Lung (tissue), 11 donors: ENCODE measurements at regions not wholly inside any gene's neighbourhood (a gene's known extent, or its start where the extent isn't known, plus 50 kb on each side); places are given as distances from the start of the nearest gene placed in this dataset.

Experiments
- ATAC-seq: fragments of 200-7000 bp; cut with Tn5 transposase; one replicate; pipeline ENCODE4 v1.9.1; 2020; ENCODE audit warnings: moderate number of reproducible peaks; ENCODE audit not compliant: insufficient read depth, low FRiP score
- DNase-seq, 3 donors: peaks; one replicate each; pipeline ENCODE4 v3.0.0-alpha.2; 2013 to 2017
- H3K27ac ChIP-seq, 2 donors: one replicate each; pipeline ENCODE4 v1.5.1; 2013; ENCODE audit warnings: mild to moderate bottlenecking in 2 of 2, moderate library complexity in 2 of 2, control low read depth in 1 of 2, inconsistent platforms in 1 of 2, low read depth in 1 of 2, low read length in 1 of 2
- H3K27me3 ChIP-seq, 3 donors: one replicate each; pipeline ENCODE4 v1.5.1; 2013; ENCODE audit warnings: low read length in 2 of 3; ENCODE audit not compliant: control insufficient read depth in 3 of 3, insufficient read depth in 3 of 3
- H3K36me3 ChIP-seq, 4 donors: one replicate each; pipeline ENCODE4 v1.5.1; 2013; ENCODE audit warnings: low read length in 4 of 4, mild to moderate bottlenecking in 1 of 4, moderate library complexity in 1 of 4; ENCODE audit not compliant: control insufficient read depth in 4 of 4, insufficient read depth in 4 of 4
- H3K4me1 ChIP-seq, 5 donors: one replicate each; pipeline ENCODE4 v1.5.1; 2013; ENCODE audit warnings: low read length in 5 of 5, mild to moderate bottlenecking in 2 of 5, moderate library complexity in 1 of 5; ENCODE audit not compliant: control insufficient read depth in 5 of 5, insufficient read depth in 5 of 5
- H3K4me3 ChIP-seq: one replicate; pipeline ENCODE4 v1.5.1; 2013; ENCODE audit warnings: mild to moderate bottlenecking, control low read depth, moderate library complexity
- H3K9ac ChIP-seq, 2 donors: one replicate each; pipeline ENCODE4 v1.5.1; 2013; ENCODE audit warnings: low read length in 2 of 2, control low read depth in 1 of 2; ENCODE audit not compliant: insufficient read depth in 1 of 2
- H3K9me3 ChIP-seq, 4 donors: one replicate each; pipeline ENCODE4 v1.5.1; 2013; ENCODE audit warnings: low read length in 3 of 4, mild to moderate bottlenecking in 1 of 4, moderate library complexity in 1 of 4; ENCODE audit not compliant: control insufficient read depth in 4 of 4, insufficient read depth in 3 of 4
- whole genome bisulfite sequencing, 2 donors: extraction: QIAGEN DNeasy Blood & Tissue Kit; methylation state at CpG; one replicate each; pipeline ENCODE4 v1.1.7; 2013; 5-methylcytosine and 5-hydroxymethylcytosine counted together
- TF ChIP-seq, protein P1 (sequence below): IDR thresholded peaks from 2 replicates; pipeline ENCODE4 v1.5.1; 2012; ENCODE audit warnings: mild to moderate bottlenecking; ENCODE audit errors: control extremely low read depth, extremely low read depth
- donor health status: control.
- donor health status: control.
- donor health status: Bipolar disorder and iron deficiency.
- donor health status: healthy.
- donor health status: DM: yes; HTN: yes; CAD: no.

DNA sequence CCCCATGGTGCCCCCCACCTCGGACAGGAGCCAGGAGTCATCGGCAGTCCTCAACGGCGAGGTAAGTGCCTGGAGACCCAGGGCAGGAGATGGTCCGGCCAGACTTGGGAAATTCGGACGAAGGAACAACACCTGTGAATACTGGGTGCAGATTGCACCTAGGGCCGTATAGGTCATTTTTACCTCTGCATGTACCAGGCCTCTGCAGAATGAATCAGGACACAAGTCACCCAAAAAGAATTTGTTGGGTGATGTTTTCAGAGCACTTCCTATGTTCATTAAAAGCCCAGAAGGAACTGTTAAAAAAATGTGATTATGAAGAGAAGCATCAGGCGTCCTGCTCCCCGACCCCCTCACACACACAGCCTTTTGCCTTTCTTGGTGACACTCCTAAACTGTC is 93.9 kb downstream of the C11orf91 start:
- 85 to 88% methylated on average over 10 of the region's 10 CpGs for WGBS, 2 donors
- TF ChIP-seq, protein P1, sequence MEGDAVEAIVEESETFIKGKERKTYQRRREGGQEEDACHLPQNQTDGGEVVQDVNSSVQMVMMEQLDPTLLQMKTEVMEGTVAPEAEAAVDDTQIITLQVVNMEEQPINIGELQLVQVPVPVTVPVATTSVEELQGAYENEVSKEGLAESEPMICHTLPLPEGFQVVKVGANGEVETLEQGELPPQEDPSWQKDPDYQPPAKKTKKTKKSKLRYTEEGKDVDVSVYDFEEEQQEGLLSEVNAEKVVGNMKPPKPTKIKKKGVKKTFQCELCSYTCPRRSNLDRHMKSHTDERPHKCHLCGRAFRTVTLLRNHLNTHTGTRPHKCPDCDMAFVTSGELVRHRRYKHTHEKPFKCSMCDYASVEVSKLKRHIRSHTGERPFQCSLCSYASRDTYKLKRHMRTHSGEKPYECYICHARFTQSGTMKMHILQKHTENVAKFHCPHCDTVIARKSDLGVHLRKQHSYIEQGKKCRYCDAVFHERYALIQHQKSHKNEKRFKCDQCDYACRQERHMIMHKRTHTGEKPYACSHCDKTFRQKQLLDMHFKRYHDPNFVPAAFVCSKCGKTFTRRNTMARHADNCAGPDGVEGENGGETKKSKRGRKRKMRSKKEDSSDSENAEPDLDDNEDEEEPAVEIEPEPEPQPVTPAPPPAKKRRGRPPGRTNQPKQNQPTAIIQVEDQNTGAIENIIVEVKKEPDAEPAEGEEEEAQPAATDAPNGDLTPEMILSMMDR = no peak
- no peak overlapping the region for H3K27ac ChIP-seq
- H3K27me3 ChIP-seq = no peaks in the 10 kb centered on the region
- no peaks in the 10 kb centered on the region for H3K4me1 ChIP-seq
- H3K9me3 ChIP-seq = no peaks in the 10 kb centered on the region
- no peak overlapping the region for H3K9ac ChIP-seq
- no peak for ATAC-seq
- H3K4me3 ChIP-seq = no peak overlapping the region
- H3K36me3 ChIP-seq = no peaks in the 10 kb centered on the region
- DNase-seq = no peak

DNA sequence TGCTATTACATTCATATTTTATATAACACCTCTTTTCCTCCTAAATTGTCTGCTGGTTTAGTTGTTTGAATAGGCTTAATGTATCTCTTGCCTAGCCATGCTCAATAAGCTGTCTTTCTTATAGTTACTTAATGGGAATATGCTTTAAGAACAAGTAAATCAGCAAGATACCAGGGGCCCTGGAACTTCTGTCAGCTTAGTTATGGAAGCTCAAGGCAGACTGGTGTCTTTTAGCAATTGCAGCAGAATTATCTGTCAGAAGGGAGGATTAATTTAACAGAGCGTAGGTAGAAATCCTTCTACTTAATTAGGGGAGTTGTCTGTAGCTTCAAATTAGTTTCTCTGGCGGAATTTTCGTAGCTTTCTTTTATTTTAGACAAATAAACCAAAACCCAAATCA is 94.9 kb downstream of the C11orf91 start:
- TF ChIP-seq, protein P1 = no peak
- 91 to 96% methylated on average over 3 of the region's 3 CpGs for WGBS, 2 donors
- H3K4me1 ChIP-seq = no peaks in the 10 kb centered on the region
- no peaks in the 10 kb centered on the region for H3K36me3 ChIP-seq
- H3K9me3 ChIP-seq = no peaks in the 10 kb centered on the region
- H3K27ac ChIP-seq = no peak overlapping the region
- H3K4me3 ChIP-seq = no peak overlapping the region
- ATAC-seq = no peak
- H3K27me3 ChIP-seq = no peaks in the 10 kb centered on the region
- H3K9ac ChIP-seq = no peak overlapping the region
- no peak for DNase-seq

DNA sequence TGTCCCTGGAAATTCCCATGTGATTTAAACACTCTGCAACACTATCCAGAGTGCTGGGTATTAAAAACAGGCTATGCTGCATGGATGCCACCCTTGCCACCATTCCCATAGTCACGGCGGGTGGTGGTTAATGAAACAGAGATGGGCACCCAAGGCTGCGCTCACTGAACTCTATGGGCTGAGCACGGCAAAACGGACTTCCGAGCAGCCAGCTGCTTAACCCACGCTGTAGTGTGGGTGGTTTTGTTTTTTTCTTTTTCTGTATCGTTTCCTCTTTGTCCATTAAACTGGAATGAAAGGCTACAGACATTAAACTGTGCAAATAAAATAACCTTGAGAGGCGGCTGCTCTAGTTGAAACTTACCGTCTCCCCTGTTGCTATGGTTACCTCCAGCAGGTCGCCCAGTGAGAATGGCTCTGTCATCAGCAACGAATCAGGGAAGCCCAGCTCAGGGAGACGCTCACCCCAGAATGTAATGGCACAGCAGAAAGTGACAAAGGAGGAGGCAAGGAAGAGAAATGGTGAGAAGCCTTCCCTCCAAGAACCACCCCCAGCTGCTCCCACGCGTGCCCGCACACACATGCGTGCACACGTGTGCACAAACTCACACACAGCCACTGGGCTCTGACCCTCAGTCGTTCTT is 102.1 kb downstream of the C11orf91 start:
- Histone ChIP-seq H3K9me3 (peaks cover 0 to 12% (median 9%) of the 10 kb centered on the region in 4 donors), H3K9ac (no peak overlapping the region), H3K27me3 (no peaks in the 10 kb centered on the region), H3K4me3 (no peak overlapping the region), H3K27ac (no peak overlapping the region), H3K36me3 (no peaks in the 10 kb centered on the region), H3K4me1 (no peaks in the 10 kb centered on the region)
- peak in 1 of 3 donors; percentile 8 for DNase-seq
- TF ChIP-seq, protein P1 = no peak
- no peak for ATAC-seq
- WGBS, 2 donors = 56 to 63% methylated on average over 19 of the region's 19 CpGs

DNA sequence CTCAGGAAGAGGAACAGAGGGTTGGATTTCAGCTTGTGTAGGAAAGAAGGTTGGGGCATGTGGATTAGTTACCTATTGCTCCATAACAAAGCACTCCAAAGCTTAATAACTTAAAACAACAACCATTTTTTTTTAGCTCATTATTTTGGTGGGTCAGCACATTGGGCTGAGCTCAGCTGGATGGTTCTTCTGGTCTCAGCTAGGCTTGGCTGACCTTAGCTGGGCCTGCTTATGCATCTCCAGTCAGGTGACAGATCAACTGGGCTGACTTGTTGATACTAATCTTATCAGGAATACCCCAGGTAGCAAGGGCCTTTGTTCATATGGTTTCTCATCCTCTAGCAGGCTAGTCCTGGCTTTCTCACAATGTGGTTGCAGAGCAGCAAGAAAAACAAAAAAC is 106.4 kb downstream of the C11orf91 start:
- TF ChIP-seq, protein P1 = no peak
- Histone ChIP-seq H3K27me3 (no peaks in the 10 kb centered on the region), H3K4me1 (no peaks in the 10 kb centered on the region), H3K27ac (no peak overlapping the region), H3K36me3 (no peaks in the 10 kb centered on the region), H3K9me3 (peaks cover 0 to 13% (median 9%) of the 10 kb centered on the region in 4 donors), H3K9ac (no peak overlapping the region), H3K4me3 (no peak overlapping the region)
- no peak for ATAC-seq
- DNase-seq = no peak
